ENCODE measurements at regions not wholly inside any gene's neighbourhood (a gene's known extent, or its start where the extent isn't known, plus 50 kb on each side); places are given as distances from the start of the nearest gene placed in this dataset.

DNA sequence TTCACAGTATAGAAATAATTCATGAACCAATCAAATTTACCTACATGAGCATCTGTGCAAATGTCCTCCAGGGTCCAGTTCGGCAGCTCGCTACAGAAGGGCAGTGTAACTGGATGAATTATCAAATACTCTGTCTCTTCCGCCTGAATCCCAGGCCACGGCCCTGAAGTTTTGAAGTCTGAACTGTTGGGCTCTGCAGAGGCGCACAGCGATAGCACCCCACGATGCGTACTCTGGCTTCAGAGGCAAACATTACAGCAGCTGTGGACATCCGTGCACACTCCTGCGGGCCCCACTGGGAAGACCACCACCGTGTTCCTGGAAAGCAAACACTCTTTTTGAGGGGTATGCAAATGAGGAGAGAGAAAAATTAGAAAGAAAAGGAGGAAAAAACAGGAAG lies 259.8 kb upstream of the TCERG1L start:
- TF ChIP-seq CTCF (IDR thresholded peaks at IDR 0.05) (no peak), POLR2A (IDR thresholded peaks at IDR 0.05) (no peak)

Measured in body of pancreas (tissue), 4 donors.